Breast epithelium (tissue), 4 donors: ENCODE measurements at regions not wholly inside any gene's neighbourhood (a gene's known extent, or its start where the extent isn't known, plus 50 kb on each side); places are given as distances from the start of the nearest gene placed in this dataset.

Experiments
- DNase-seq, 2 donors: peaks; one replicate each; pipeline ENCODE4 v3.0.0-alpha.2; 2019; ENCODE audit warnings: low spot score in 2 of 2
- H3K27ac ChIP-seq, 2 donors: fragments of 200-600 bp; sonication (generic) in 1 of 2; one replicate each; pipeline ENCODE4 v1.5.1; 2016 to 2019; ENCODE audit warnings: mild to moderate bottlenecking in 1 of 2
- H3K27me3 ChIP-seq, 2 donors: fragments of 200-600 bp; sonication (generic) in 1 of 2; one replicate each; pipeline versions ENCODE4 v1.5.1 to v1.6.0; 2017 to 2019; ENCODE audit warnings: control low read depth in 1 of 2, mild to moderate bottlenecking in 1 of 2
- H3K36me3 ChIP-seq: fragments of 200-600 bp; one replicate; pipeline ENCODE4 v1.5.1; 2019
- H3K4me1 ChIP-seq, 2 donors: fragments of 200-600 bp; sonication (generic); one replicate each; pipeline ENCODE4 v1.5.1; 2016 to 2019; ENCODE audit warnings: control low read depth in 1 of 2
- H3K4me3 ChIP-seq, 3 donors: fragments of 200-600 bp; sonication (generic); 1 replicate in 2 of 3; 2 replicates in 1 of 3; pipeline ENCODE4 v1.5.1; 2016 to 2019; ENCODE audit warnings: mild to moderate bottlenecking in 3 of 3, moderate library complexity in 2 of 3
- H3K9me3 ChIP-seq, 2 donors: fragments of 200-600 bp; sonication (generic) in 1 of 2; one replicate each; pipeline ENCODE4 v1.5.1; 2016 to 2019; ENCODE audit warnings: control low read depth in 1 of 2
- POLR2A ChIP-seq: fragments of 450-650 bp; IDR thresholded peaks from one replicate; pipeline ENCODE4 v1.6.1; 2016; ENCODE audit warnings: antibody characterized with exemption, mild to moderate bottlenecking, moderate library complexity
- POLR2AphosphoS5 ChIP-seq, 3 donors: sonication (generic); formaldehyde crosslinking; IDR thresholded peaks; one replicate each; pipeline ENCODE4 v1.6.1; 2017; ENCODE audit warnings: antibody characterized with exemption in 3 of 3
- intact Hi-C: fragments of 100-400 bp; cut with DNase I; formaldehyde crosslinking; loops from one replicate; pipeline ENCODE4 v1.15.1; 2023; ENCODE audit warnings: low total_unique reads
- TF ChIP-seq, protein P1 (sequence below), 3 donors: fragments of 450-650 bp; IDR thresholded peaks; one replicate each; pipeline ENCODE4 v1.5.1; 2016 to 2017; ENCODE audit warnings: antibody characterized with exemption in 3 of 3, mild to moderate bottlenecking in 3 of 3, moderate library complexity in 3 of 3

DNA sequence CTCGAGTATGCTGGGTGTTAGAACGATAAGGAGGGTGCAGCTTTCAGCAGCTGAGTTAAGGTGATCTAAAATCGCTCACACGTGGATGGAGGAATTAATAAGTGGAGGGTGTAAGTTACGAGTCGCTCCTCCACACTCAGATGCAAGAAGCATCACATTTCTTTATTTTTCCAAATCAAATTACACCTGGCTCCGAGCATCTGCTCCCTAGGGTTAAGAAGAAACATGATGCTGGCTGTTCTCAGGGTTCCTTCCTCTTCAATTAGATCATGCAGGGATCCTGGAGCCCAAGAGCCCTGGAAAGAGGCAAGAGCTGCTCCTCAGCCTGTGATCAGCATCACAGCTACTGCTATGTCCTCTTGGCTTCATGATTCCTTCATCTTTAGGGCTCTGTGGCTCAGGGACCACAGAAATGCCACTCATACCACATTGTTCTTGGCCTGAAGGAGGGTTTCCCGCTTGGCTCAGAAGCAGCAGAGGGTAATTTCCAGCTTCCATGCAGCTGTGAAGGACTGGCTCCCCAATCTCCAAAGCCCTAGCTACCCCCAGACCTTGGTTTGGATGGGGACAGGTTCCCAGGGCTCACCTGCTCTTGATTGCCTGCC lies 235.9 kb upstream of the ZNF32 start:
- no peaks in the 10 kb centered on the region for H3K9me3 ChIP-seq
- H3K4me3 ChIP-seq: no peak overlapping the region
- no peaks in the 10 kb centered on the region for H3K27me3 ChIP-seq
- H3K36me3 ChIP-seq: no peaks in the 10 kb centered on the region
- H3K4me1 ChIP-seq: no peaks in the 10 kb centered on the region
- intact Hi-C loops: no loop called here
- TF ChIP-seq POLR2AphosphoS5 (IDR thresholded peaks at IDR 0.05) (no peak), POLR2A (no peak)
- TF ChIP-seq, protein P1, sequence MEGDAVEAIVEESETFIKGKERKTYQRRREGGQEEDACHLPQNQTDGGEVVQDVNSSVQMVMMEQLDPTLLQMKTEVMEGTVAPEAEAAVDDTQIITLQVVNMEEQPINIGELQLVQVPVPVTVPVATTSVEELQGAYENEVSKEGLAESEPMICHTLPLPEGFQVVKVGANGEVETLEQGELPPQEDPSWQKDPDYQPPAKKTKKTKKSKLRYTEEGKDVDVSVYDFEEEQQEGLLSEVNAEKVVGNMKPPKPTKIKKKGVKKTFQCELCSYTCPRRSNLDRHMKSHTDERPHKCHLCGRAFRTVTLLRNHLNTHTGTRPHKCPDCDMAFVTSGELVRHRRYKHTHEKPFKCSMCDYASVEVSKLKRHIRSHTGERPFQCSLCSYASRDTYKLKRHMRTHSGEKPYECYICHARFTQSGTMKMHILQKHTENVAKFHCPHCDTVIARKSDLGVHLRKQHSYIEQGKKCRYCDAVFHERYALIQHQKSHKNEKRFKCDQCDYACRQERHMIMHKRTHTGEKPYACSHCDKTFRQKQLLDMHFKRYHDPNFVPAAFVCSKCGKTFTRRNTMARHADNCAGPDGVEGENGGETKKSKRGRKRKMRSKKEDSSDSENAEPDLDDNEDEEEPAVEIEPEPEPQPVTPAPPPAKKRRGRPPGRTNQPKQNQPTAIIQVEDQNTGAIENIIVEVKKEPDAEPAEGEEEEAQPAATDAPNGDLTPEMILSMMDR (IDR thresholded peaks at IDR 0.05): no peak
- H3K27ac ChIP-seq: no peak overlapping the region
- no peak for DNase-seq

DNA sequence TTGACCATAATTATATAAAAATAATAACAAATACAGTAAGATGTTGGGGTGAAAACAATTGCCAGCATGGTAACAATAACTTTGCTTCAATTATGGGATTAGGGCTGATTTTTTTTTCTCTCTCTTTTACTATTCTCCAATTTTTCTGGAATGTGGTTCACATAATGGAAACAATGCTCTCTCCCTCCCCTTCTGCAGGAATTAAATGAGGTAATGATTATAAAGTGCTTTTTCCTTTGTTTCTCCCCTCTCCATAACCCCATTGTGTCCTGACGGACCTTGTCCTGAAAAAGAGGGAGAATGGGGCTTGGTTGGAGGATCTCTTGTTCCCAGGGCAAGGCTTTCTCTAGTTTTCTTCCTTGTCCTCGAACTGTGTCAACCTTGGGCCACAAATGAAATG lies 234.0 kb upstream of the ZNF32 start:
- Histone ChIP-seq H3K27me3 (no peaks in the 10 kb centered on the region), H3K4me3 (no peak overlapping the region), H3K4me1 (no peaks in the 10 kb centered on the region), H3K36me3 (no peaks in the 10 kb centered on the region), H3K9me3 (no peaks in the 10 kb centered on the region), H3K27ac (no peak overlapping the region)
- intact Hi-C loops: no loop called here
- TF ChIP-seq, protein P1 (IDR thresholded peaks at IDR 0.05): no peak
- TF ChIP-seq POLR2A: no peak
- TF ChIP-seq POLR2AphosphoS5 (IDR thresholded peaks at IDR 0.05): no peak
- DNase-seq: no peak

DNA sequence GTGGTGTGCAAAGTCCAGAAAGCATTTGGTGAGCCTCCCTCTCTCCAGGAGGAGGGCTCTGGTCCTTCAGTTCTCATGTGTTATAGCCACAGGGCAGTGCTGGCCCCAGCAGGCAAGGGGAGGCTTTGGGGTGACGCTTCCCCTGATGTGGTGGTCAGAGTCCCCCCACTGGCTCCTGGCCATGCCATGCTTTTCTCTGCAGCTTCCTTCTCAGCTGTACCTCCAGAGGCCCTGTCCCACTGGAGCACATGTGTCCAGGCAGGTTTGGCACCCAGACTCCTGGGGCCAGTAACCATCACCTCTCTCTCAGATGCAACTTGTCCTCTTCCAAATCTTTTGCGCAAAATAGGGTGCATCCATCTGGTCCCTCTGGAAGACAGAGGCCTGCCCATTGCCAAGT lies 233.0 kb upstream of the ZNF32 start:
- no peak for TF ChIP-seq POLR2AphosphoS5 (IDR thresholded peaks at IDR 0.05)
- no peak for TF ChIP-seq POLR2A
- TF ChIP-seq, protein P1 (IDR thresholded peaks at IDR 0.05): no peak
- no peaks in the 10 kb centered on the region for H3K27me3 ChIP-seq
- DNase-seq: no peak
- no peak overlapping the region for H3K27ac ChIP-seq
- no peak overlapping the region for H3K4me3 ChIP-seq
- H3K36me3 ChIP-seq: no peaks in the 10 kb centered on the region
- no peaks in the 10 kb centered on the region for H3K4me1 ChIP-seq
- intact Hi-C loops: no loop called here
- H3K9me3 ChIP-seq: no peaks in the 10 kb centered on the region

DNA sequence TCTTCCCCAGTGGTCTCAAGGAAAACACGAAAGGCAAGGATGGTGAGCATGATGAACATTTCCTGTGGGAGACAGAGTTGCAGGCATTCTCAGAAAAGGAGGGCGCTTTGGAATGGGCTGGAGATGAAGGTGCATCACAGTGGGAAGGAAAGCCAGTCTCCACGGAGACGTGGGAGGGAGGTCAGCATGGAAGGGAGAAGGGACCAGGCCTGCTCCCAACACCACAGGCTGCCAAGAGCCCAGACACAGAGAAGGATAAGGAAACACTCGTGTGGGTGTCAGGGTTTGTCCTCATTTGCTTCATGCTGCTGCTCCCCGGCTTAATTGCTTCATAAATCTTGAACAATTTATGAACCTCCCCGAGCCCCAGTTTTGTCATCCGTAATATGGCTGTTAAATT lies 231.5 kb upstream of the ZNF32 start:
- Histone ChIP-seq H3K27me3 (no peaks in the 10 kb centered on the region), H3K36me3 (no peaks in the 10 kb centered on the region), H3K9me3 (no peaks in the 10 kb centered on the region), H3K4me1 (no peaks in the 10 kb centered on the region), H3K27ac (no peak overlapping the region), H3K4me3 (no peak overlapping the region)
- intact Hi-C loops: no loop called here
- TF ChIP-seq POLR2A (no peak), POLR2AphosphoS5 (IDR thresholded peaks at IDR 0.05) (no peak)
- TF ChIP-seq, protein P1 (IDR thresholded peaks at IDR 0.05): no peak
- no peak for DNase-seq

DNA sequence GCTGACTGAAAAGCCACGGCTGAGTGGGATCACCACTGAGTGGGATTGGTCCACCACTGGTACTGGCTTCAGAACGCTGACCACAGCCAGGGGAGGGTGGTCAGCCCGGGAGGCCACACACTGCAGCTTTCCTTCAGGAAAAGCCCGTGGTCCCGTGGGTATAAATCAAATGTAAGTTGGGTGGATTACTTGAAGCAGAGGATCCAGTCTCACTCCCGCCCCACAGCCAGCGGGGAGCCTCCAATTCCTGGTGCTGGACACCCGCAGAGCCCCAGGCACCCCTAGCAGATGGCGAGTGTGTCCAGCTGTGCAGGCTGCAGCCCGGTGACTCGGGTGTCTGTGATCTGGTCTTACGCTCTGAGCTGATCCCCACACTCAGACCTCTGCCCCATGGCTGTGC lies 231.1 kb upstream of the ZNF32 start:
- Histone ChIP-seq H3K4me3 (no peak overlapping the region), H3K27ac (no peak overlapping the region), H3K4me1 (no peaks in the 10 kb centered on the region), H3K9me3 (no peaks in the 10 kb centered on the region), H3K27me3 (no peaks in the 10 kb centered on the region), H3K36me3 (no peaks in the 10 kb centered on the region)
- no peak for TF ChIP-seq POLR2AphosphoS5 (IDR thresholded peaks at IDR 0.05)
- TF ChIP-seq, protein P1 (IDR thresholded peaks at IDR 0.05): no peak
- TF ChIP-seq POLR2A: no peak
- intact Hi-C loops: no loop called here
- no peak for DNase-seq
